SK-N-MC (cell line): ENCODE measurements at regions not wholly inside any gene's neighbourhood (a gene's known extent, or its start where the extent isn't known, plus 50 kb on each side); places are given as distances from the start of the nearest gene placed in this dataset.

ENCODE experiments used
- EZH2 ChIP-seq: fragments of 200-600 bp; sonication (generic); IDR thresholded peaks from one replicate; pipeline ENCODE4 v1.6.1; 2017; ENCODE audit warnings: antibody characterized with exemption
- POLR2AphosphoS5 ChIP-seq: IDR thresholded peaks from 2 replicates; pipeline ENCODE4 v1.6.1; 2012; ENCODE audit warnings: mild to moderate bottlenecking, low read depth, low read length, borderline replicate concordance

- no peak for TF ChIP-seq EZH2
- no peak for TF ChIP-seq POLR2AphosphoS5
These were observed 411.8 kb downstream of the SETD4 start for GRCh38 chr21:35648512-35648911.
